ENCODE measurements at regions not wholly inside any gene's neighbourhood (a gene's known extent, or its start where the extent isn't known, plus 50 kb on each side); places are given as distances from the start of the nearest gene placed in this dataset.

- H3K36me3 Mint-ChIP-seq (ENCODE audit: low read depth, unreplicated experiment), result no peaks in the 10 kb centered on the region
- Histone ChIP-seq H3K36me3 (ENCODE audit: insufficient read depth, low read length) (no peaks in the 10 kb centered on the region), H2AFZ (ENCODE audit: low read depth, low read length) (no peak overlapping the region), H3K4me1 (ENCODE audit: insufficient read depth, low read length) (no peaks in the 10 kb centered on the region), H3K4me3 (ENCODE audit: insufficient read depth, low read depth, low read length) (no peak overlapping the region), H3K27me3 (ENCODE audit: insufficient read depth, low read length) (peaks cover 36% of the 10 kb centered on the region), H4K20me1 (ENCODE audit: insufficient read depth, low read length) (no peaks in the 10 kb centered on the region), H3K9me3 (ENCODE audit: insufficient read depth, low read depth, low read length) (no peaks in the 10 kb centered on the region), H3K27ac (ENCODE audit: low read depth, low read length) (no peak overlapping the region), H3K9ac (ENCODE audit: low read length) (no peak overlapping the region), H3K79me2 (ENCODE audit: insufficient read depth, low read length) (no peaks in the 10 kb centered on the region), H3K4me2 (ENCODE audit: low read length) (no peak overlapping the region)
- DNase-seq (ENCODE audit: low read depth) (no peak), FAIRE-seq (no peak)
- H3K27ac Mint-ChIP-seq (ENCODE audit: unreplicated experiment), result no peak overlapping the region
- H3K27me3 Mint-ChIP-seq (ENCODE audit: low read depth, unreplicated experiment), result peaks cover 56% of the 10 kb centered on the region
- no peaks in the 10 kb centered on the region for H3K9me3 Mint-ChIP-seq (ENCODE audit: unreplicated experiment)
- H3K4me3 Mint-ChIP-seq (ENCODE audit: unreplicated experiment), result no peak overlapping the region
- H3K4me1 Mint-ChIP-seq (ENCODE audit: low read depth, unreplicated experiment), result no peaks in the 10 kb centered on the region
- TF ChIP-seq CTCF (IDR thresholded peaks at IDR 0.05; ENCODE audit: insufficient read depth, low read depth, low read length), result no peak
- TF ChIP-seq EZH2 (IDR thresholded peaks at IDR 0.05; ENCODE audit: insufficient read depth, low read length), result no peak
Measured at GRCh38 chr11:70828593-70829082, 423.7 kb downstream of the SHANK2 start.

GRCh38 chr11:70829134-70829885 is 423.1 kb downstream of the SHANK2 start:
- Histone ChIP-seq H3K4me2 (ENCODE audit: low read length) (no peak overlapping the region), H3K9me3 (ENCODE audit: insufficient read depth, low read depth, low read length) (no peaks in the 10 kb centered on the region), H3K4me3 (ENCODE audit: insufficient read depth, low read depth, low read length) (no peak overlapping the region), H4K20me1 (ENCODE audit: insufficient read depth, low read length) (no peaks in the 10 kb centered on the region), H3K9ac (ENCODE audit: low read length) (no peak overlapping the region), H3K36me3 (ENCODE audit: insufficient read depth, low read length) (no peaks in the 10 kb centered on the region), H3K27ac (ENCODE audit: low read depth, low read length) (no peak overlapping the region), H3K79me2 (ENCODE audit: insufficient read depth, low read length) (no peaks in the 10 kb centered on the region), H2AFZ (ENCODE audit: low read depth, low read length) (no peak overlapping the region), H3K27me3 (ENCODE audit: insufficient read depth, low read length) (peaks cover 34% of the 10 kb centered on the region), H3K4me1 (ENCODE audit: insufficient read depth, low read length) (no peaks in the 10 kb centered on the region)
- H3K27me3 Mint-ChIP-seq (ENCODE audit: low read depth, unreplicated experiment), result peaks cover 54% of the 10 kb centered on the region
- H3K4me3 Mint-ChIP-seq (ENCODE audit: unreplicated experiment), result no peak overlapping the region
- DNase-seq (ENCODE audit: low read depth), result no peak
- no peak for FAIRE-seq
- TF ChIP-seq CTCF (IDR thresholded peaks at IDR 0.05; ENCODE audit: insufficient read depth, low read depth, low read length) (no peak), EZH2 (IDR thresholded peaks at IDR 0.05; ENCODE audit: insufficient read depth, low read length) (no peak)
- no peaks in the 10 kb centered on the region for H3K36me3 Mint-ChIP-seq (ENCODE audit: low read depth, unreplicated experiment)
- H3K27ac Mint-ChIP-seq (ENCODE audit: unreplicated experiment), result no peak overlapping the region
- H3K4me1 Mint-ChIP-seq (ENCODE audit: low read depth, unreplicated experiment), result no peaks in the 10 kb centered on the region
- no peaks in the 10 kb centered on the region for H3K9me3 Mint-ChIP-seq (ENCODE audit: unreplicated experiment)

- Mint-ChIP-seq H3K27me3 (ENCODE audit: low read depth, unreplicated experiment) (peaks cover 48% of the 10 kb centered on the region), H3K4me1 (ENCODE audit: low read depth, unreplicated experiment) (no peaks in the 10 kb centered on the region)
Measured at GRCh38 chr11:70829886-70830272, 422.5 kb downstream of the SHANK2 start.

More at GRCh38 chr11:70829886-70830272, 422.5 kb downstream of the SHANK2 start:
- Histone ChIP-seq H3K36me3 (ENCODE audit: insufficient read depth, low read length) (no peaks in the 10 kb centered on the region), H3K4me1 (ENCODE audit: insufficient read depth, low read length) (no peaks in the 10 kb centered on the region), H2AFZ (ENCODE audit: low read depth, low read length) (no peak overlapping the region), H3K4me2 (ENCODE audit: low read length) (no peak overlapping the region), H3K27me3 (ENCODE audit: insufficient read depth, low read length) (peaks cover 33% of the 10 kb centered on the region), H3K9me3 (ENCODE audit: insufficient read depth, low read depth, low read length) (no peaks in the 10 kb centered on the region), H4K20me1 (ENCODE audit: insufficient read depth, low read length) (no peaks in the 10 kb centered on the region), H3K79me2 (ENCODE audit: insufficient read depth, low read length) (no peaks in the 10 kb centered on the region), H3K27ac (ENCODE audit: low read depth, low read length) (no peak overlapping the region), H3K9ac (ENCODE audit: low read length) (no peak overlapping the region), H3K4me3 (ENCODE audit: insufficient read depth, low read depth, low read length) (no peak overlapping the region)
- DNase-seq (ENCODE audit: low read depth) (no peak), FAIRE-seq (no peak)
- no peaks in the 10 kb centered on the region for H3K9me3 Mint-ChIP-seq (ENCODE audit: unreplicated experiment)
- no peak overlapping the region for H3K27ac Mint-ChIP-seq (ENCODE audit: unreplicated experiment)
- no peaks in the 10 kb centered on the region for H3K36me3 Mint-ChIP-seq (ENCODE audit: low read depth, unreplicated experiment)
- TF ChIP-seq EZH2 (IDR thresholded peaks at IDR 0.05; ENCODE audit: insufficient read depth, low read length), result no peak
- TF ChIP-seq CTCF (IDR thresholded peaks at IDR 0.05; ENCODE audit: insufficient read depth, low read depth, low read length), result no peak
- H3K4me3 Mint-ChIP-seq (ENCODE audit: unreplicated experiment), result no peak overlapping the region
